ENCODE measurements at regions not wholly inside any gene's neighbourhood (a gene's known extent, or its start where the extent isn't known, plus 50 kb on each side); places are given as distances from the start of the nearest gene placed in this dataset.
A peak's percentile ranks its signal among the peaks of the same experiment; 100 is the strongest.
"Not testable (repeated sequence)": the region's sequence is repeated elsewhere in the genome, so short reads cannot be mapped to it uniquely, and the experiment has no call there.

- ChIA-PET CTCF (interaction anchor here (0.9 to 1.4 kb wide), 4 partner anchors 9 to 80 kb away, joined by 3 to 4 read pairs (median 4); no protein-coding TSS in a partner anchor), POLR2A (no interaction called here)
- peaks cover 3% of the 10 kb centered on the region for H3K27me3 ChIP-seq (ENCODE audit: control insufficient read depth, insufficient read depth, low read length)
- no peak overlapping the region for H3K4me3 ChIP-seq (ENCODE audit: low read depth, low read length)
- no peak for DNase-seq (ENCODE audit: low read depth, low spot score)
- H3K9me3 ChIP-seq (ENCODE audit: control insufficient read depth, insufficient read depth, low read length) = no peaks in the 10 kb centered on the region
- no peak overlapping the region for H3K27ac ChIP-seq (ENCODE audit: low read depth, low read length)
- TF ChIP-seq, protein P1, sequence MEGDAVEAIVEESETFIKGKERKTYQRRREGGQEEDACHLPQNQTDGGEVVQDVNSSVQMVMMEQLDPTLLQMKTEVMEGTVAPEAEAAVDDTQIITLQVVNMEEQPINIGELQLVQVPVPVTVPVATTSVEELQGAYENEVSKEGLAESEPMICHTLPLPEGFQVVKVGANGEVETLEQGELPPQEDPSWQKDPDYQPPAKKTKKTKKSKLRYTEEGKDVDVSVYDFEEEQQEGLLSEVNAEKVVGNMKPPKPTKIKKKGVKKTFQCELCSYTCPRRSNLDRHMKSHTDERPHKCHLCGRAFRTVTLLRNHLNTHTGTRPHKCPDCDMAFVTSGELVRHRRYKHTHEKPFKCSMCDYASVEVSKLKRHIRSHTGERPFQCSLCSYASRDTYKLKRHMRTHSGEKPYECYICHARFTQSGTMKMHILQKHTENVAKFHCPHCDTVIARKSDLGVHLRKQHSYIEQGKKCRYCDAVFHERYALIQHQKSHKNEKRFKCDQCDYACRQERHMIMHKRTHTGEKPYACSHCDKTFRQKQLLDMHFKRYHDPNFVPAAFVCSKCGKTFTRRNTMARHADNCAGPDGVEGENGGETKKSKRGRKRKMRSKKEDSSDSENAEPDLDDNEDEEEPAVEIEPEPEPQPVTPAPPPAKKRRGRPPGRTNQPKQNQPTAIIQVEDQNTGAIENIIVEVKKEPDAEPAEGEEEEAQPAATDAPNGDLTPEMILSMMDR (IDR thresholded peaks at IDR 0.05; ENCODE audit: low read depth, low read length) = peak; percentile 45
Observed at GRCh38 chr9:78115073-78115472, 83.5 kb upstream of the GNAQ start.

DNA sequence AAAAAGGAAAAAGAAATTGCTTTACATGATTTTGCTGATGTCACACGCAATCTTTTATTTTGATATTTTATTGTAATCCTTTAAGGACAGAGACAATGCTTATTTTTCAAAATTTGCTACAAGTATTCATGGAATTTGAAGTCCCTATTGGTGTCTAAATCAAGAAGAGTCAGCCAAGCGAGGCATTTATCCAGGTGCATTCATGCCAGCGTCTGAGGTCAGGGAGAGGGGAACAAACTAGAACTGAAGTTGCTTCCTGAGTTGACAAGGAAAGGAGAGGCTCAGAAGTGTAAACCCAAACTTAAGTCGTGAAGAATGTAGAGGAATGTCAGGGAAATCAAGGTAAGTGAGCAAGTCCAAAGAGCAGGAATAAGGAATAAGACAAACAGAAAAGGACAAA is 83.0 kb upstream of the GNAQ start:
- Histone ChIP-seq H3K4me3 (ENCODE audit: low read depth, low read length) (no peak overlapping the region), H3K27me3 (ENCODE audit: control insufficient read depth, insufficient read depth, low read length) (peaks cover 3% of the 10 kb centered on the region), H3K27ac (ENCODE audit: low read depth, low read length) (no peak overlapping the region), H3K9me3 (ENCODE audit: control insufficient read depth, insufficient read depth, low read length) (no peaks in the 10 kb centered on the region)
- TF ChIP-seq, protein P1 (IDR thresholded peaks at IDR 0.05; ENCODE audit: low read depth, low read length) = no peak
- POLR2A ChIA-PET = no interaction called here
- DNase-seq (ENCODE audit: low read depth, low spot score) = no peak
- CTCF ChIA-PET = interaction anchor here (0.9 kb wide), 1 partner anchor 9 kb away, joined by 4 read pairs; no protein-coding TSS in a partner anchor

DNA sequence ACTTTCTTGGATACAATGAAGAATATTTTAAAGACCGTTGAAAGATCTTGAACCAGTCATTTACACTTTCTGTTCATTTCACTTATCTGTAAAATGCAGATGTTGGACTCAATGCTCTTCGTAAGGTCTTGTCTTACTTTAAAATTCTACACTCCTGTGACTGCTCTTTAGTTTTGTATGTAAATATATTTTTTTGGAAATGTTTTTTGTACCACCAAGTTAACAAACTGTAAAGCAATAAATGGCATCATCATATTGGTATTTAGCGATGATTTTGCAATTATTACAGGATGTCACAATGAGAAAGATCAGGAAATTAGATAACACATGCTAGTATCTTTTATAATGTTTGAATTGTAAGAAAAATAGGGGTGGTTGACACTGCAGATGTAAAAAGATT is 80.8 kb upstream of the GNAQ start:
- no peaks in the 10 kb centered on the region for H3K9me3 ChIP-seq (ENCODE audit: control insufficient read depth, insufficient read depth, low read length)
- ChIA-PET CTCF (no interaction called here), POLR2A (no interaction called here)
- no peak for DNase-seq (ENCODE audit: low read depth, low spot score)
- peaks cover 3% of the 10 kb centered on the region for H3K27me3 ChIP-seq (ENCODE audit: control insufficient read depth, insufficient read depth, low read length)
- TF ChIP-seq, protein P1 (IDR thresholded peaks at IDR 0.05; ENCODE audit: low read depth, low read length) = no peak
- H3K27ac ChIP-seq (ENCODE audit: low read depth, low read length) = no peak overlapping the region
- no peak overlapping the region for H3K4me3 ChIP-seq (ENCODE audit: low read depth, low read length)

- TF ChIP-seq, protein P1 (IDR thresholded peaks at IDR 0.05; ENCODE audit: low read depth, low read length) = no peak
- Histone ChIP-seq H3K27me3 (ENCODE audit: control insufficient read depth, insufficient read depth, low read length) (peaks cover 3% of the 10 kb centered on the region), H3K9me3 (ENCODE audit: control insufficient read depth, insufficient read depth, low read length) (no peaks in the 10 kb centered on the region), H3K27ac (ENCODE audit: low read depth, low read length) (no peak overlapping the region), H3K4me3 (ENCODE audit: low read depth, low read length) (no peak overlapping the region)
- ChIA-PET POLR2A (no interaction called here), CTCF (no interaction called here)
- DNase-seq (ENCODE audit: low read depth, low spot score) = no peak
Observed at GRCh38 chr9:78112004-78112403, 80.4 kb upstream of the GNAQ start.

DNA sequence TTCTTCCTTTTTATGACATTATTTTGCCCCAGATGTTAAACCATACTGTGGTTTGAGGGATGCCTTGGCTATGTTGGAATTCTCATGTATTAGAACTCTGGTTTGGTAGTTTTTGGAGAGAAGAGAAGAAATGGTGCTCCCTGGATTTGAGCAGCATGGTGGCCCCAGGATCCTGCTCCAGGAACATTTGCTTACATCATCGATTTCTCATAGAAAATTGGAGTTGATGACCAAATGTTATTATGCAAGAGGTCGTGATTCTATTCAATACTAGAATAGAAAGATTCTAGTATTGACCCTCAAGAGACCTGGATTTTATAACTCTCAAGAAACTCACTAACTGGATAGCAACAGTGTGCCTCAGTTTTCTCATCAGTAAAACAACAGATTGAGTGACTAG is 77.5 kb upstream of the GNAQ start:
- ChIA-PET POLR2A (no interaction called here), CTCF (interaction anchor here (1.6 kb wide), 1 partner anchor 13 kb away, joined by 7 read pairs; no protein-coding TSS in a partner anchor)
- H3K27ac ChIP-seq (ENCODE audit: low read depth, low read length) = no peak overlapping the region
- TF ChIP-seq, protein P1 (IDR thresholded peaks at IDR 0.05; ENCODE audit: low read depth, low read length) = no peak
- no peaks in the 10 kb centered on the region for H3K9me3 ChIP-seq (ENCODE audit: control insufficient read depth, insufficient read depth, low read length)
- no peaks in the 10 kb centered on the region for H3K27me3 ChIP-seq (ENCODE audit: control insufficient read depth, insufficient read depth, low read length)
- no peak for DNase-seq (ENCODE audit: low read depth, low spot score)
- H3K4me3 ChIP-seq (ENCODE audit: low read depth, low read length) = no peak overlapping the region

- H3K4me3 ChIP-seq (ENCODE audit: low read depth, low read length); CTCF ChIA-PET; DNase-seq (ENCODE audit: low read depth, low spot score); H3K27ac ChIP-seq (ENCODE audit: low read depth, low read length); H3K27me3 ChIP-seq (ENCODE audit: control insufficient read depth, insufficient read depth, low read length); H3K9me3 ChIP-seq (ENCODE audit: control insufficient read depth, insufficient read depth, low read length); POLR2A ChIA-PET: not testable (repeated sequence)
Observed at GRCh38 chr9:78106586-78106985, 75.0 kb upstream of the GNAQ start.

Measured in AG04450 (cell line).